ENCODE measurements at regions not wholly inside any gene's neighbourhood (a gene's known extent, or its start where the extent isn't known, plus 50 kb on each side); places are given as distances from the start of the nearest gene placed in this dataset.

GRCh38 chr12:116393859-116394650 lies 116.6 kb upstream of the MED13L start:
- TF ChIP-seq EZH2 (IDR thresholded peaks at IDR 0.05; ENCODE audit: low read length) (no peak), CTCF (optimal IDR thresholded peaks at IDR 0.05 in 1 of 3, IDR thresholded peaks at IDR 0.05 in 1 of 3, conservative IDR thresholded peaks at IDR 0.05 in 1 of 3; ENCODE audit: extremely low read depth in 1 of 3, insufficient read depth in 2 of 3, low read length in 3 of 3) (no peak)
- FAIRE-seq: no peak
- Histone ChIP-seq H4K20me1 (ENCODE audit: control insufficient read depth, extremely low read depth, insufficient read depth, low read length) (no peaks in the 10 kb centered on the region), H3K27me3 (ENCODE audit: control insufficient read depth, extremely low read depth, insufficient read depth, low read length) (peaks cover 4% of the 10 kb centered on the region), H2AFZ (ENCODE audit: control insufficient read depth, low read length) (no peak overlapping the region), H3K9me3 (ENCODE audit: control insufficient read depth, low read depth, low read length) (no peaks in the 10 kb centered on the region), H3K9ac (ENCODE audit: control insufficient read depth, extremely low read depth, insufficient read depth, low read length) (no peak overlapping the region), H3K4me1 (ENCODE audit: control insufficient read depth, extremely low read depth, insufficient read depth, low read length) (peaks cover 18% of the 10 kb centered on the region), H3K9me1 (ENCODE audit: control insufficient read depth, extremely low read depth, insufficient read depth, low read length) (no peaks in the 10 kb centered on the region), H3K79me2 (ENCODE audit: control insufficient read depth, insufficient read depth, low read length) (no peaks in the 10 kb centered on the region), H3K36me3 (ENCODE audit: control insufficient read depth in 2 of 2, extremely low read depth in 1 of 2, insufficient read depth in 2 of 2, low read length in 2 of 2) (no peaks in the 10 kb centered on the region), H3K4me2 (ENCODE audit: control insufficient read depth, extremely low read depth, insufficient read depth, low read depth, low read length) (no peak overlapping the region), H3K4me3 (ENCODE audit: control insufficient read depth in 2 of 3, extremely low read depth in 1 of 3, insufficient read depth in 2 of 3, low read depth in 1 of 3, low read length in 3 of 3) (no peak overlapping the region), H3K27ac (ENCODE audit: control insufficient read depth, insufficient read depth, low read length) (no peak overlapping the region)
- no peak for DNase-seq (ENCODE audit: low read depth, low spot score)
- dilution Hi-C loops (cut with MboI; ENCODE audit: extremely low pct_ligation_motif_present, low sequenced_read_pairs): no loop called here

GRCh38 chr12:116395396-116395795 lies 117.9 kb upstream of the MED13L start:
- Histone ChIP-seq H3K4me3 (ENCODE audit: control insufficient read depth in 2 of 3, extremely low read depth in 1 of 3, insufficient read depth in 2 of 3, low read depth in 1 of 3, low read length in 3 of 3) (no peak overlapping the region), H3K9me1 (ENCODE audit: control insufficient read depth, extremely low read depth, insufficient read depth, low read length) (no peaks in the 10 kb centered on the region), H3K27me3 (ENCODE audit: control insufficient read depth, extremely low read depth, insufficient read depth, low read length) (peaks cover 4% of the 10 kb centered on the region), H3K36me3 (ENCODE audit: control insufficient read depth in 2 of 2, extremely low read depth in 1 of 2, insufficient read depth in 2 of 2, low read length in 2 of 2) (no peaks in the 10 kb centered on the region), H3K27ac (ENCODE audit: control insufficient read depth, insufficient read depth, low read length) (no peak overlapping the region), H3K4me2 (ENCODE audit: control insufficient read depth, extremely low read depth, insufficient read depth, low read depth, low read length) (no peak overlapping the region), H3K9me3 (ENCODE audit: control insufficient read depth, low read depth, low read length) (no peaks in the 10 kb centered on the region), H3K79me2 (ENCODE audit: control insufficient read depth, insufficient read depth, low read length) (no peaks in the 10 kb centered on the region), H3K9ac (ENCODE audit: control insufficient read depth, extremely low read depth, insufficient read depth, low read length) (no peak overlapping the region), H3K4me1 (ENCODE audit: control insufficient read depth, extremely low read depth, insufficient read depth, low read length) (peaks cover 5% of the 10 kb centered on the region), H2AFZ (ENCODE audit: control insufficient read depth, low read length) (no peak overlapping the region), H4K20me1 (ENCODE audit: control insufficient read depth, extremely low read depth, insufficient read depth, low read length) (no peaks in the 10 kb centered on the region)
- TF ChIP-seq EZH2 (IDR thresholded peaks at IDR 0.05; ENCODE audit: low read length): no peak
- TF ChIP-seq CTCF (optimal IDR thresholded peaks at IDR 0.05 in 1 of 3, IDR thresholded peaks at IDR 0.05 in 1 of 3, conservative IDR thresholded peaks at IDR 0.05 in 1 of 3; ENCODE audit: extremely low read depth in 1 of 3, insufficient read depth in 2 of 3, low read length in 3 of 3): no peak
- dilution Hi-C loops (cut with MboI; ENCODE audit: extremely low pct_ligation_motif_present, low sequenced_read_pairs): no loop called here
- FAIRE-seq (no peak), DNase-seq (ENCODE audit: low read depth, low spot score) (no peak)
